ENCODE measurements at regions not wholly inside any gene's neighbourhood (a gene's known extent, or its start where the extent isn't known, plus 50 kb on each side); places are given as distances from the start of the nearest gene placed in this dataset.

GRCh38 chr11:115696563-115696962 lies 192.3 kb upstream of the CADM1 start:
- no peak for DNase-seq (ENCODE audit: extremely low spot score in 2 of 2)
- Histone ChIP-seq H3K36me3 (no peaks in the 10 kb centered on the region), H3K9me3 (no peaks in the 10 kb centered on the region), H3K4me1 (peaks cover 15% of the 10 kb centered on the region), H3K27ac (no peak overlapping the region), H3K4me3 (no peak overlapping the region), H3K27me3 (no peaks in the 10 kb centered on the region)
- intact Hi-C loops (cut with DNase I) = no loop called here
- TF ChIP-seq CTCF (IDR thresholded peaks at IDR 0.05) (no peak), POLR2AphosphoS5 (IDR thresholded peaks at IDR 0.05; ENCODE audit: insufficient read depth in 1 of 2, low read depth in 1 of 2) (no peak), POLR2A (IDR thresholded peaks at IDR 0.05) (no peak)

GRCh38 chr11:115695677-115696364 lies 191.6 kb upstream of the CADM1 start:
- no peak for TF ChIP-seq CTCF (IDR thresholded peaks at IDR 0.05)
- TF ChIP-seq POLR2A (IDR thresholded peaks at IDR 0.05) = no peak
- TF ChIP-seq POLR2AphosphoS5 (IDR thresholded peaks at IDR 0.05; ENCODE audit: insufficient read depth in 1 of 2, low read depth in 1 of 2) = no peak
- H3K9me3 ChIP-seq = no peaks in the 10 kb centered on the region
- intact Hi-C loops (cut with DNase I) = no loop called here
- no peak for DNase-seq (ENCODE audit: extremely low spot score in 2 of 2)
- no peaks in the 10 kb centered on the region for H3K36me3 ChIP-seq
- H3K27me3 ChIP-seq = no peaks in the 10 kb centered on the region
- H3K4me1 ChIP-seq = peaks cover 15% of the 10 kb centered on the region
- H3K4me3 ChIP-seq = no peak overlapping the region
- H3K27ac ChIP-seq = no peak overlapping the region

GRCh38 chr11:115693002-115693401 lies 188.8 kb upstream of the CADM1 start:
- TF ChIP-seq CTCF (IDR thresholded peaks at IDR 0.05) (no peak), POLR2A (IDR thresholded peaks at IDR 0.05) (no peak), POLR2AphosphoS5 (IDR thresholded peaks at IDR 0.05; ENCODE audit: insufficient read depth in 1 of 2, low read depth in 1 of 2) (no peak)
- no peak for DNase-seq (ENCODE audit: extremely low spot score in 2 of 2)
- intact Hi-C loops (cut with DNase I) = no loop called here
- no peak overlapping the region for H3K27ac ChIP-seq
- no peaks in the 10 kb centered on the region for H3K4me1 ChIP-seq
- no peak overlapping the region for H3K4me3 ChIP-seq
- no peaks in the 10 kb centered on the region for H3K27me3 ChIP-seq
- H3K36me3 ChIP-seq = no peaks in the 10 kb centered on the region
- no peaks in the 10 kb centered on the region for H3K9me3 ChIP-seq

GRCh38 chr11:115691030-115691429 lies 186.8 kb upstream of the CADM1 start:
- no peak for DNase-seq (ENCODE audit: extremely low spot score in 2 of 2)
- no peaks in the 10 kb centered on the region for H3K27me3 ChIP-seq
- intact Hi-C loops (cut with DNase I) = no loop called here
- H3K27ac ChIP-seq = no peak overlapping the region
- H3K4me3 ChIP-seq = no peak overlapping the region
- no peak for TF ChIP-seq CTCF (IDR thresholded peaks at IDR 0.05)
- no peak for TF ChIP-seq POLR2A (IDR thresholded peaks at IDR 0.05)
- TF ChIP-seq POLR2AphosphoS5 (IDR thresholded peaks at IDR 0.05; ENCODE audit: insufficient read depth in 1 of 2, low read depth in 1 of 2) = no peak
- no peaks in the 10 kb centered on the region for H3K4me1 ChIP-seq
- no peaks in the 10 kb centered on the region for H3K9me3 ChIP-seq
- H3K36me3 ChIP-seq = no peaks in the 10 kb centered on the region

GRCh38 chr11:115687934-115688333 lies 183.7 kb upstream of the CADM1 start:
- Histone ChIP-seq H3K4me3 (no peak overlapping the region), H3K27ac (no peak overlapping the region), H3K9me3 (no peaks in the 10 kb centered on the region), H3K27me3 (no peaks in the 10 kb centered on the region), H3K4me1 (no peaks in the 10 kb centered on the region), H3K36me3 (no peaks in the 10 kb centered on the region)
- no peak for TF ChIP-seq CTCF (IDR thresholded peaks at IDR 0.05)
- no peak for TF ChIP-seq POLR2AphosphoS5 (IDR thresholded peaks at IDR 0.05; ENCODE audit: insufficient read depth in 1 of 2, low read depth in 1 of 2)
- no peak for TF ChIP-seq POLR2A (IDR thresholded peaks at IDR 0.05)
- intact Hi-C loops (cut with DNase I) = no loop called here
- no peak for DNase-seq (ENCODE audit: extremely low spot score in 2 of 2)
